Lower leg skin (tissue), 3 donors: ENCODE measurements at regions not wholly inside any gene's neighbourhood (a gene's known extent, or its start where the extent isn't known, plus 50 kb on each side); places are given as distances from the start of the nearest gene placed in this dataset.

Experiments used
- CTCF ChIP-seq, 3 donors: fragments of 450-650 bp; IDR thresholded peaks; one replicate each; pipeline ENCODE4 v1.5.1; 2016; ENCODE audit warnings: antibody characterized with exemption in 3 of 3, mild to moderate bottlenecking in 3 of 3, moderate library complexity in 2 of 3
- POLR2A ChIP-seq, 2 donors: fragments of 450-650 bp; IDR thresholded peaks; one replicate each; pipeline ENCODE4 v1.6.1; 2016 to 2017; ENCODE audit warnings: antibody characterized with exemption in 2 of 2, mild to moderate bottlenecking in 1 of 2, moderate library complexity in 1 of 2

DNA sequence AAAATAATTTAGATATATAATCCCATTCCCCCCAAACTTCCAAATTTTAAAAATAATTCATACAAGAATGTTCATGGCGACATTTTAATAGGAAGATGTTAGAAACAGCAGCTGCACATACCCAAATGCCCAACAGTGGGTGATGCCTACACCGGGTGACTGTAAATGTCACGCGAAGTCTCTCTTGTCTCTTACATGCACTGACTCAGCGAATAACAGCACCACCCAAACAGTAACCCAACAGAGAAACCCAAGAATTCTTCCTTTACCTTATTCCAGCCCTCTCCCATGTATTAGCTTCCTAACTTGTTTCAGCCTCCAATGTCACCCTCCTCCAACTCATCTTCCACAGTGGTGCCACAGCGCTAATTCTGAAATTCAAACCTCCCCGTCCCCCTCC is 74.5 kb upstream of the E2F3 start:
- TF ChIP-seq POLR2A (IDR thresholded peaks at IDR 0.05) (no peak), CTCF (IDR thresholded peaks at IDR 0.05) (no peak)
